ENCODE measurements at regions not wholly inside any gene's neighbourhood (a gene's known extent, or its start where the extent isn't known, plus 50 kb on each side); places are given as distances from the start of the nearest gene placed in this dataset.

GRCh38 chrX:67480789-67481188, 63.0 kb upstream of the AR start:
- no peak for TF ChIP-seq EZH2 (IDR thresholded peaks at IDR 0.05; ENCODE audit: insufficient read depth, low read length)
- no peak for TF ChIP-seq CTCF (IDR thresholded peaks at IDR 0.05; ENCODE audit: insufficient read depth, low read depth, low read length)

All from astrocyte (in vitro differentiated cells and primary cell).